Osteoblast (primary cell): ENCODE measurements at regions not wholly inside any gene's neighbourhood (a gene's known extent, or its start where the extent isn't known, plus 50 kb on each side); places are given as distances from the start of the nearest gene placed in this dataset.
A peak's percentile ranks its signal among the peaks of the same experiment; 100 is the strongest.

ENCODE experiments used
- DNase-seq: peaks from one replicate; pipeline ENCODE4 v3.0.0; 2011; ENCODE audit warnings: low spot score, mixed read lengths; ENCODE audit not compliant: insufficient read length; ENCODE audit errors: missing footprints
- H2AFZ ChIP-seq: 2 replicates; pipeline ENCODE4 v1.6.0; 2011; ENCODE audit warnings: mild to moderate bottlenecking, low read length
- H3K27ac ChIP-seq: 2 replicates; pipeline ENCODE4 v1.5.1; 2011; ENCODE audit warnings: mild to moderate bottlenecking, low read depth, low read length, moderate library complexity
- H3K27me3 ChIP-seq: 2 replicates; pipeline ENCODE4 v1.6.0; 2012; ENCODE audit warnings: mild to moderate bottlenecking, control low read depth, inconsistent platforms, low read length, moderate library complexity; ENCODE audit not compliant: insufficient read depth
- H3K36me3 ChIP-seq: 2 replicates; pipeline ENCODE4 v1.5.1; 2011; ENCODE audit warnings: mild to moderate bottlenecking, low read length, control low read depth, moderate library complexity; ENCODE audit not compliant: insufficient read depth
- H3K4me1 ChIP-seq: 2 replicates; pipeline ENCODE4 v1.5.1; 2011; ENCODE audit warnings: mild to moderate bottlenecking, low read length, control low read depth, moderate library complexity; ENCODE audit not compliant: insufficient read depth
- H3K4me2 ChIP-seq: 2 replicates; pipeline ENCODE4 v1.6.0; 2011; ENCODE audit warnings: mild to moderate bottlenecking, low read length; ENCODE audit not compliant: insufficient read depth
- H3K4me3 ChIP-seq: fragments of 200-600 bp; sonication (generic); 3 replicates; pipeline ENCODE4 v1.5.1; 2012; ENCODE audit warnings: mild to moderate bottlenecking, low read length, inconsistent platforms; ENCODE audit not compliant: insufficient read depth
- H3K79me2 ChIP-seq: 2 replicates; pipeline ENCODE4 v1.6.0; 2012; ENCODE audit warnings: mild to moderate bottlenecking, low read length, control low read depth, inconsistent platforms; ENCODE audit not compliant: insufficient read depth
- H3K9me3 ChIP-seq: 2 replicates; pipeline ENCODE4 v1.5.1; 2011; ENCODE audit warnings: low read depth, low read length, control low read depth
- H4K20me1 ChIP-seq: 2 replicates; pipeline ENCODE4 v1.6.0; 2012; ENCODE audit warnings: mild to moderate bottlenecking, low read length, control low read depth; ENCODE audit not compliant: insufficient read depth
- CTCF ChIP-seq: IDR thresholded peaks from 2 replicates; pipeline ENCODE4 v1.5.1; 2011; ENCODE audit warnings: mild to moderate bottlenecking, low read depth, low read length, moderate library complexity; ENCODE audit errors: extremely low read depth

GRCh38 chr12:115508990-115509389, 768.5 kb downstream of the MED13L start:
- Histone ChIP-seq H3K79me2 (no peaks in the 10 kb centered on the region), H3K4me3 (no peak overlapping the region), H2AFZ (no peak overlapping the region), H4K20me1 (no peaks in the 10 kb centered on the region), H3K27me3 (no peaks in the 10 kb centered on the region), H3K27ac (no peak overlapping the region), H3K9me3 (no peaks in the 10 kb centered on the region), H3K4me2 (no peak overlapping the region), H3K4me1 (no peaks in the 10 kb centered on the region), H3K36me3 (no peaks in the 10 kb centered on the region)
- no peak for TF ChIP-seq CTCF
- DNase-seq, result no peak

- Histone ChIP-seq H4K20me1 (no peaks in the 10 kb centered on the region), H3K27me3 (no peaks in the 10 kb centered on the region), H3K4me2 (no peak overlapping the region), H3K9me3 (no peaks in the 10 kb centered on the region), H3K4me3 (no peak overlapping the region), H3K79me2 (no peaks in the 10 kb centered on the region), H3K27ac (no peak overlapping the region), H2AFZ (no peak overlapping the region), H3K4me1 (no peaks in the 10 kb centered on the region), H3K36me3 (no peaks in the 10 kb centered on the region)
- TF ChIP-seq CTCF, result no peak
- peak; percentile 31 for DNase-seq
Observed at GRCh38 chr12:115507951-115508722, 769.4 kb downstream of the MED13L start.

GRCh38 chr12:115507560-115507889, 770.0 kb downstream of the MED13L start:
- Histone ChIP-seq H3K9me3 (no peaks in the 10 kb centered on the region), H3K4me1 (no peaks in the 10 kb centered on the region), H3K27me3 (no peaks in the 10 kb centered on the region), H3K79me2 (no peaks in the 10 kb centered on the region), H2AFZ (no peak overlapping the region), H3K36me3 (no peaks in the 10 kb centered on the region), H4K20me1 (no peaks in the 10 kb centered on the region), H3K4me3 (no peak overlapping the region), H3K4me2 (no peak overlapping the region), H3K27ac (no peak overlapping the region)
- DNase-seq, result no peak
- TF ChIP-seq CTCF, result no peak

- H3K4me3 ChIP-seq, result no peak overlapping the region
Observed at GRCh38 chr12:115506822-115507559, 770.5 kb downstream of the MED13L start.

More at GRCh38 chr12:115506822-115507559, 770.5 kb downstream of the MED13L start:
- no peaks in the 10 kb centered on the region for H3K27me3 ChIP-seq
- H3K27ac ChIP-seq, result no peak overlapping the region
- H4K20me1 ChIP-seq, result no peaks in the 10 kb centered on the region
- DNase-seq, result peak; percentile 42
- no peak for TF ChIP-seq CTCF
- H3K9me3 ChIP-seq, result no peaks in the 10 kb centered on the region
- no peaks in the 10 kb centered on the region for H3K4me1 ChIP-seq
- H3K4me2 ChIP-seq, result no peak overlapping the region
- H2AFZ ChIP-seq, result no peak overlapping the region
- H3K79me2 ChIP-seq, result no peaks in the 10 kb centered on the region
- H3K36me3 ChIP-seq, result no peaks in the 10 kb centered on the region
